Lower leg skin (tissue), 3 donors: ENCODE measurements at regions not wholly inside any gene's neighbourhood (a gene's known extent, or its start where the extent isn't known, plus 50 kb on each side); places are given as distances from the start of the nearest gene placed in this dataset.

ENCODE experiments used
- CTCF ChIP-seq, 3 donors: fragments of 450-650 bp; IDR thresholded peaks; one replicate each; pipeline ENCODE4 v1.5.1; 2016; ENCODE audit warnings: antibody characterized with exemption in 3 of 3, mild to moderate bottlenecking in 3 of 3, moderate library complexity in 2 of 3
- POLR2A ChIP-seq, 2 donors: fragments of 450-650 bp; IDR thresholded peaks; one replicate each; pipeline ENCODE4 v1.6.1; 2016 to 2017; ENCODE audit warnings: antibody characterized with exemption in 2 of 2, mild to moderate bottlenecking in 1 of 2, moderate library complexity in 1 of 2

GRCh38 chr10:114877301-114877644 is 55.7 kb downstream of the FHIP2A start:
- TF ChIP-seq CTCF (IDR thresholded peaks at IDR 0.05) = no peak
- TF ChIP-seq POLR2A (IDR thresholded peaks at IDR 0.05) = no peak
